ELF-1 (cell line): ENCODE measurements at regions not wholly inside any gene's neighbourhood (a gene's known extent, or its start where the extent isn't known, plus 50 kb on each side); places are given as distances from the start of the nearest gene placed in this dataset.
"Not testable (repeated sequence)": the region's sequence is repeated elsewhere in the genome, so short reads cannot be mapped to it uniquely, and the experiment has no call there.

Source experiments
- DNase-seq: peaks from one replicate; pipeline ENCODE4 v3.0.0-alpha.2; 2016; ENCODE audit warnings: low read depth, low spot score

- peak; percentile 4 for DNase-seq
Measured at GRCh38 chr17:33816842-33817617, 438.1 kb upstream of the CCL2 start.

DNA sequence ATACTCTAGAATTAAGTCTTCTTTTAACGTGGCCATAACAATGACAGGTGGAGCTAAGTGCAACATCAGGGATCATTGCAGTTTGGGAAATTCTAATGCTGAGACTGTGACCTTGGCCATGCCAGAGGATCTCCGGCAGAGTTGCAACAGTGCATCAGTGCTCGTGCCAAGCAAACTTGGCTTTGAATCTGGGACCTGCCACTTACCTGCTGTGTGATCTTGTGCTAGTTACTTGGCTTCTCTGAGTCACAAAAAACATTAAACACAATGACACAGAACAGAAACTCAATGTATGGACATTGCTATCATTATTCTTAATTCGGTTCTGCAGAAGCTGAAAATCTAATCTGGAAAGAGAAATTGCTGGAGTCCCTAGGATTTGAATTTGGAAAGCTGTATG, 435.5 kb upstream of the CCL2 start:
- no peak for DNase-seq

GRCh38 chr17:33832262-33832661, 422.8 kb upstream of the CCL2 start:
- peak; percentile 8 for DNase-seq

DNA sequence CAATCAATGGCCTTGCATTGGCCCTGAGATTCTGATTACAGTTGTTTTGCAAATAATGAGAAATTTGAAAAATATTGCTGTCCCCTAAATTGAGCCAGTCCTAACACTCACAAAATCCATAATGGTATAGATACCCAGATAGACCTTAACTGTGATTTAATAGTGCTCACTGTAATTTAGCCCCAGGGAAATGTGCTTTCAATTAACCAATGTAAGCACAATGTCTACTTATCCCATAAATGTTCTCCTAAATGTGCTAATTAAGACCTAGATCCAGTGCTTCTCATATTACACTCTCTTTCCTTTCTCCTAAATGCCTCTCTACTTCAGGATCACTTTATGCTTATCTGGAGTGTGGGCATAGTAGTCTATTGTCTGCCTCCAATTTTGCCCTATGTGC, 417.8 kb upstream of the CCL2 start:
- no peak for DNase-seq

DNA sequence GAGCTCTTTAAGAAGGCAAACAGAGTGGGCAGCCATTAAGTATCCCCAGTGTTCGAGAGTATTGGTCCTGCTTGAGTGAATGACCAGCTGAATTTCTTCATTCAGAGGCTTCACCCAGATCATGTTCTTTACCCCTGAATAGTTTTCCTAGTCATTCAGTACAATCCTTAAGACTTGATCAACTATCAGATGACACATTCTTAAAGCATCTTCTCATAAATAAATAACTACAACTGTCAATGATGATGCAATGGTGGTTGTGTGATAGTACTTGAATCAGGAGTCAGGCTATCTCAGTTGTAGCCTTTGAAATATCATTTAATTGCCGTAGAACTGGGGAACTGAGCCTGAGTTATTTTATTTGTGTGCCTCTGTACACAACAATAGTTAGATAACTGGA, 416.8 kb upstream of the CCL2 start:
- no peak for DNase-seq

DNA sequence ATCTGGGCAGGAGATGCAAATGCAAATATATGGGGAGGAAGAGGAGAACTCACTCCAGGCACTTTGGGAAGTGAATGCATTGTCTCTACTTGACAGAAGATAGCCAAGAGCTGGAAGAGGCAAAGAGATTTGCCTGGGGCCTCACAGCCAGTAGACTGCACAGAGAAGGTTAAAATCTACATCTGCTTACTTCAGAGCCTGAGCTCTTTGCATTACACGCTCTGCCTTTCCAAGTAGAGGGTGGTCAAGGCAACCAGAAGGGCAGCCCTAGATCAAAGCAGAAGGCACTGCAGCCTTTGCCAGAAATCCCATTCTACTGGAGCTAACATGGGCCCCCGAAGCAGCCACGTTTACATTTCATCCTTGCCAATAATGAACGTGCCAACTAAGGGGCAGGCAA, 407.2 kb upstream of the CCL2 start:
- DNase-seq = no peak

- DNase-seq = no peak
Measured at GRCh38 chr17:33848433-33848832, 406.7 kb upstream of the CCL2 start.

- no peak for DNase-seq
Measured at GRCh38 chr17:33854596-33854995, 400.5 kb upstream of the CCL2 start.

DNA sequence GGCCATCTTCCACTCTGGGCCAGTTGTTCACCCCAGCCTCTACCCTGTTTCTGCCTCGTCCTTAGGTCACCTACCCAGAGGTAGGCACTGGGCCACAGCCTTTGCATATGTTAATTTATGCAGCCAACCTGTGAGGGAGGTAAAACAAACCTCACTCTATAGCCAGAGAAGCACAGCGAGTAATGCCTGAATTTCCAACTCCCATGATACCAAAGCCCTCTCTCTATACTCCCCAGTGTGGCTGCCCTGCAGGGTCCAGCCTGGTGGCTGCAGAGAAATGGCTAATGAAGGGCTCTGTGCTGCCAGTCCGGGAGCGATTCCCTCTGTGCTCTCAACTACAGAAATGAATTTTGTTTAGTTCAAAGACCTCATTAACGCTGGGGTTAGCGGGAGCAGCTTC, 397.0 kb upstream of the CCL2 start:
- no peak for DNase-seq

DNA sequence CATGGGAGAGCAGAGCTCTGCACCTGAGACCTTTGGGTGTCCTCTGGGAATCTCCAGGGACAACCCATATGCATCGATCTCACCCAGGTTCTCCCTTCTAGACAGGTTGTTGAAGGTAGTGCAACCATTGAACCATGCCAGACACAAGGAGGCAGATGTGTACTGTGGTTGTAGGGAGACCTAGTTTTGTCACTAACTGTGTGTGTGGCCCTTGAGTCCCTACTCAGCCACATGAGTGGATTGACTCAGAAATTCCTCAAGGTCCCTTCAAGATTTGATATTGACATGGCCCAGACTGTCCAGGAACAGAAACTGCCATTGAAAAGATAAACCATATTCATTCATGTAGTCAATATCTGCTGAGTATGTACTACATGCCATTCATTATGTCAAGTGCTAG, 396.4 kb upstream of the CCL2 start:
- DNase-seq = no peak

- no peak for DNase-seq
Measured at GRCh38 chr17:33862772-33863602, 392.1 kb upstream of the CCL2 start.

- no peak for DNase-seq
Measured at GRCh38 chr17:33864758-33865229, 390.3 kb upstream of the CCL2 start.

- no peak for DNase-seq
Measured at GRCh38 chr17:33868899-33869298, 386.2 kb upstream of the CCL2 start.

DNA sequence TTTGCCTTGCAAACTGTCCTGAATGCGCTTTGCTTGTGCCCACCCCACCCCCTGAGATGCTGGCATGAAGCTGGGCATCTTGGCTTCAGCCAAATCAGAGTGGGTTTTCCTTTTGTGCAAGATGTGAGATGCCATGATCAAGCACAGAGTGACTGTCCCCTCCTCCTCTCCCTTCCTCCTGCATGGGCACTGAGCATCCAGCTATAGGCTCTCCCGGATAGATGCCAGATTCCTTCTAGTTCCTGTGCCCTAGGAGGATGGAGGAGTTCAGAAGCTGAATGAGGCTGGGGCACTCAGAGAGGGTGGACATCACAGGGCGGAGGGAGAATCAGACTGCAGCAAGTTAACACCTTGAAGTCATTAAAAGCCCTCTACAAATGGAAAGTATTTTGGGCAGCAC, 384.1 kb upstream of the CCL2 start:
- DNase-seq = no peak

DNA sequence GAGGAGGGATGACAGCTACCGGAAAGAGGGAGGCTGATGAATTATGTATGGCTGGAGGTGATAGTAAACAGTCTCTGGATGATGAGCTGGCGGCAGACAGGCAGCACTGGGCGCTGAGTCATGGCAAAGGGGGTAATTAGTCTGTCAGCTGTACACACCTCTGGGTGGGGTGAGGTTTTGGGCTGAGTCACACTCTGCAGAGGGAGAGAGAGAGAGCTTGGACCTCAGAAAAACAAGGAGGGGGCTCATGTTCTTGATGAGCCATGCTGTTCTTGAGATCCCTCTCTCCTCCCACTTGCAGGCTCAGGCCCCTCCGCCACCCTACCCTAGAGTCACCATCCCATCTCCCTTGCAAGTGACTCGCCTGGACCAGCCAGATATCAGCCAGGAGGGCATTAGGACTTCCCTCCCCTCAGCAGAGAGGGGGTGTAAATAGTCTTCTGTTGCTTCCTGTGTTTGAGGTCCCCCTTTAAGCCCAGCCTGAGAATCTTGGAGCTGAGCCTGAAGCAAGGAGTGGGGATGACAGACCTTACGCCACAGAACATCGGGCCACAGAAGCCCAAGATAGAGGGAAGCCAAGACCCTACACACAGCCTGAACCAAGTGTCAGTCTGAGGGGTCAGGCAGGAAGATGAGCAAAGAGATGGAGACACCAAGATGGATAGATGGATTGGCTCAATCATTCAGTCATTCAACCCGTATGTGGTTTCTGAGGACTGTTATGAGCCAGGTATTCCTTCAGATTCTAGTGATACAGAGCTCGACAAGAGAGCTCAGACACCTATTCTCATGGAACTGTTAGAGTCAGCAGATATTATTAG, 383.2 kb upstream of the CCL2 start:
- peak; percentile 67 for DNase-seq

DNA sequence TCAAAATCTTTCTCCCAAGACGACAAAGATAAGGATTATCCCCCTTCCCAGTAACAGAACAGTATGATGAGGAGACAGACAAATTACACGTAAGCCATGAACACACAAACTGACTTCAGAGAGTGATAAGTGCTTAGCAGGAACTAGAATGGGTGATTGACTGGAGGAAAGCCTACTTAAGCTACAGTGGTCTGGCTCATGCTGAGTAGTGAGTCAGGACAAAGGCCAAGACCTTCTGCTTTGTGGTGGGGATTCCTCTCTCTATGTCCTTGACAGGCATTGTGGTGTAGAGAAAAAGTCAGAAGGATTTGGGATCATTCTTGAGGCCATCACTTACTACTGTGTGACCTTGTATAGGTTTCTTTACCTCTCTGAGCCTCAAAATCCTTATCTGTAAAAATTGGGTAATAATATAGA, 381.9 kb upstream of the CCL2 start:
- peak; percentile 7 for DNase-seq

DNA sequence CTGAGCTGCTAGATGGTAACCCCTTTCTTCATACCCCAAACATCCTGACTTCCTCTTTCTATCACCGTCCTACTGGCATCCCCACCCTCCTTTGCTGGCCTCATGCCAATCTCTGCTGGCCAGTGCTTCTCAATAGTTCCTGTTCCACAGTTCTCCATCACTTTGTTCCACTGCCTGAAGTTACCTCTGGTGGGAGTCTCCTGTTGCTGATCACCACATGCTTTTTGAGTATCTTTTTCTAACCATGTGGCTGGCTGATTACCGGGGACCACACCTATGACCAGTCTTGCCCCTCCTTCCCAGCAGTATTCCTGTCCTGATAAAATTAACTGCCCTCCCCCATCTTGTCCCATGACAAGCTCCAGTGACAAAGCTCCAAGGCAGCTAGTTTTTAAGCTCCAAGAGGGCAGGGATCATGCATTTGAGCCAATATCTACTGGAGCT, 380.4 kb upstream of the CCL2 start:
- no peak for DNase-seq

- DNase-seq = no peak
Measured at GRCh38 chr17:33875973-33876372, 379.1 kb upstream of the CCL2 start.

- not testable (repeated sequence) for DNase-seq
Measured at GRCh38 chr17:33882273-33882672, 372.8 kb upstream of the CCL2 start.

GRCh38 chr17:33882677-33883076, 372.4 kb upstream of the CCL2 start:
- DNase-seq = not testable (repeated sequence)

DNA sequence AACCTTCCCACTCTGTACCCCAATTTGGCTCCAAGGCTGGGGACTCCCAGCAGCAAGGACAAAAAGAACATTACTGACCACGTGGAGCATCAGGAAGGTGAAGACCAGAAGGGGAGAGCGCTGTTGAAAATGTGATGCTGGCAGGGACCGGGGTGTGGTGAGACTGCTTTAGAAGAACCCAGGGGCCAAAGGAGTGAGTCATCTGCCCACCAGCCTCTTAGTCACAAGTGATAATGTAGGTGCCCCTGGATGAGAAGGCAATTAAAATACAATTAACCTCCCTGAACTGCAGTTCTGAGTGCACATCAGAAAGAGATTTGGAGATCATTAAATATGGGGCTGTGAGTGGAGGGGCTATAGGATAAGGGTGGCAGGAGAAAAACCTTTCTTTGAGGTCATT, 366.6 kb upstream of the CCL2 start:
- no peak for DNase-seq

GRCh38 chr17:33889040-33889439, 366.0 kb upstream of the CCL2 start:
- no peak for DNase-seq
